Left lobe of liver (tissue), 2 donors: ENCODE measurements at regions not wholly inside any gene's neighbourhood (a gene's known extent, or its start where the extent isn't known, plus 50 kb on each side); places are given as distances from the start of the nearest gene placed in this dataset.
"Not testable (repeated sequence)": the region's sequence is repeated elsewhere in the genome, so short reads cannot be mapped to it uniquely, and the experiment has no call there.

Experiments used
- ATAC-seq: fragments of 200-7000 bp; cut with Tn5 transposase; one replicate; pipeline ENCODE4 v1.9.1; 2020; ENCODE audit warnings: mild to moderate bottlenecking, moderate library complexity
- DNase-seq: peaks from one replicate; pipeline ENCODE4 v3.0.0-alpha.2; 2020; ENCODE audit warnings: low spot score
- donor health status: DM: no; HTN: no; CAD: no; lungs with moderate emphysema.
- donor health status: DM: no; HTN: yes; CAD: no.

DNA sequence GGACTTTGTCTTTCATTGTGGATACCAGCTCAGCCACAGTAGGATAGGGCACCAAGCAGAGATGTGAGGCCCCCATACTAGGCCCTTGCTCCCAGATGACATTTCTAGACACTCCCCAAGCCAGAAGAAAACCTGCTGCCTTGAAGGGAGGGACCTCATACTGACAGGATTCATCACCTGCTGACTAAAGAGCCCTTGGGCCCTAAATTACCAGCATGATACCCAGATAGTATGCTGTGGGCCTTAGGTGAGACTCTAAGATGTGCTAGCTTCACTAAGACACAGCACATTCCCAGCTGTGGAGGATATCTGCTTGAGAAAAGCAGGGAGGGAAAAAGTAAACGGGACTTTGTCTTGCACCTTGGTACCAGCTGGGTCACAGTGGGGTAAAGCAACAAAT lies 324.0 kb downstream of the TBL1XR1 start:
- no peak for ATAC-seq
- DNase-seq = no peak

DNA sequence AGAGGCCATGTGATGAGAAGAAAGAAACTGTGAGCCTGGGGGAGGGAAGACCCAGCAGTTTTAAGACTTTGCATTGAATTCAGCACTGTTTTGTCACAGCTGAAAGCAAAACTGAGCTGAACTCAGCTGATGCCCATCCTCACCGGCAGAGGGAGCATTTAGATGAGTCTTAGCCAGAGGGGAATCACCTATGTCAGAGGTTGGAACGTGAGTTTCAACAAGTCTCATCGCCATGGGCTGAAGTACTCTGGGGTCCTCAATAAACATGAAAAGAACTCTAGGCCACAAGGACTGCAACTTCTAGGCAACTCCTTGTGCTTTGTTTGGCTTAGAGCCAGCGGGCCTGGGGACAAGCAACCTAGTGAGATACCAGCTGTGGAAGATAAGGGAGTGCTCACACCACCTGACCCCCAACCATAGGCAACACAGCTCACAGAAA lies 324.5 kb downstream of the TBL1XR1 start:
- peak; percentile 63 for DNase-seq

GRCh38 chr3:176870451-176870850 lies 326.8 kb downstream of the TBL1XR1 start:
- DNase-seq (no peak), ATAC-seq (no peak)

More for the DNA sequence above, 324.5 kb downstream of the TBL1XR1 start:
- peak; percentile 98 for ATAC-seq

- no peak for DNase-seq
- no peak for ATAC-seq
These were observed 329.3 kb downstream of the TBL1XR1 start for GRCh38 chr3:176867681-176868663.

GRCh38 chr3:176861137-176861536 lies 336.1 kb downstream of the TBL1XR1 start:
- ATAC-seq (no peak), DNase-seq (no peak)

DNA sequence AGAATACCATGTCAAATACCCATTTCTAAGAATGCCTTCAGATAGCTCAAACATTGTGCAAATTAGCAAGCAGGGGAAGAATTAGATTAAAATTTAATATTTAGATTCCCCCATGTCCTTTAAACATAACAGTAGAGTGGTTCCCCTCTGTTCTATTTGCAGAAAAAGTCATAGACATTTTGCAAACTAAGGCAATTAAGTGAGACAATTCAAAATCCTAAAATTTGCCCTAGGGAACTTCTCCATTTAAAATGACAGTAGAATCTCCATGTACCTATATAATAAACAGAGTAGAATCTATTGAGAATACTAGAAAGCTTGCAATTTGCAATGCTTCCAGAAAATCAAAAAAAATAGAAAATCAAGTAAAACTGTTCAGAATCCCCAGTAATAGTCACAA lies 340.6 kb downstream of the TBL1XR1 start:
- no peak for ATAC-seq

DNA sequence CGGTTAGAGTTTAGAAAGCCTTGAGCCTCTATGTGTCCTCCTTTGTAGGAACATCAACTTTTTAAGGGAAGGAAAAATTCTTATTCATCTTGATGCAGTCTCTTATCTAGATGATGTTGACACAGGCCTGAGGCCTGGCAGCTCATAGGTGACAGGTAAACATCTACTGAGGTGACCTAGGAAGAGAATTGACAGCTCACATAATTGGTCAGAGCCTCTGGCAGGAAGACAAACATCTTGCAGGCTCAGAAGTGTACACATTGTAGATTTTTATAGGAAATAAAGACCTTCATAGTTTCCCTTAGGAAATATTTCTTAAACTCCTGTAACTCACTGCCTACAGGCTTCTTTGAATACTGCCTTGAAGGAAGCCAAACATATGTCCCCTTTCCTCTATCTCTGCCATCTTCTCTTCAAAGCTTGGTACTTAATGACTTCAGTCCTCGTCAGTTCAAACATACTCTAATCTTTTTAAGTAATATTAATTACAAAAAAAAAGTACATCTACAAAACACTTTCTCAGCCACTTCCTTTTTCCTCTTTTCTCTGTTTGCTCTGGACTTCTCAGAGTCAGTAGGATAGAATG lies 341.3 kb downstream of the TBL1XR1 start:
- no peak for ATAC-seq
- no peak for DNase-seq

More for the DNA sequence above, 340.6 kb downstream of the TBL1XR1 start:
- DNase-seq = no peak

- DNase-seq (no peak), ATAC-seq (no peak)
These were observed 342.1 kb downstream of the TBL1XR1 start for GRCh38 chr3:176855213-176855612.

GRCh38 chr3:176850498-176850897 lies 346.8 kb downstream of the TBL1XR1 start:
- no peak for ATAC-seq
- no peak for DNase-seq

DNA sequence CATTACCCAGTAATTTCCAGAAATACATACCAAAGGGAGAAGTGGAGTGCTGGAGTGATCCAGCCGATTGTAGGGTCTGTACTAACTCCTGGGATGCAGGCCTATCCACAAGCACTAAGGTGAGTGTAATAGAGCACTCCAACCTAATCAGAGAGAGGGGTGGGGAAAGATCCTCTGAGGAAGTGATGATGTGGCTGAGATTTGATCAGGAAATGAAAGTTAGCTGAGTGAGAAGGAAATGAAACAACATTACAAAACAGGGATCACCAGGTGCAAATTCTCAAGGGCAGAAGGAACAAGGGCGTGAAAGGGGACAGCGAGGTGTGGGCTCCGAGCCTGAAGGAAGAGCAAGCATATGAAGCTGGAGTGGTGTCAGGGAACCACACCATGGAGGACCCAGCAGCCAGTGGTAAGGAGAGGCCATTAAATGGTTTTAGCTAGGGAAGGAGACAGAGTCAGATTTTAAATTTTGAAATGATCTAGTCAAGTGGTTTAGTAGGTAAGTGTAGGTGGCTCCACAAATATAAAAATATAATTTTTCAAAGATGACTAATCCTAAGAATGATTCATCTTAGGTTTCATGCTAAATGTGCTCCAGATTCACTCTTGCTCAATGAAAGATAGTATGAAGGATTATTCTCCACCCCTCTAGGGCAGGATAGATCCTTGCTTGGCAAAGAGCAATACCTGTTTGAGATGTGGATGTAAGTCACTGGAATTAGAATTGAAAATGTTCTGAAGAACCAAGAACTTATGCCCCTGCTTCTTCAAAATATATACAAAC lies 348.7 kb downstream of the TBL1XR1 start:
- no peak for ATAC-seq
- no peak for DNase-seq

- ATAC-seq = no peak
- DNase-seq = no peak
These were observed 354.4 kb downstream of the TBL1XR1 start for GRCh38 chr3:176842914-176843313.

DNA sequence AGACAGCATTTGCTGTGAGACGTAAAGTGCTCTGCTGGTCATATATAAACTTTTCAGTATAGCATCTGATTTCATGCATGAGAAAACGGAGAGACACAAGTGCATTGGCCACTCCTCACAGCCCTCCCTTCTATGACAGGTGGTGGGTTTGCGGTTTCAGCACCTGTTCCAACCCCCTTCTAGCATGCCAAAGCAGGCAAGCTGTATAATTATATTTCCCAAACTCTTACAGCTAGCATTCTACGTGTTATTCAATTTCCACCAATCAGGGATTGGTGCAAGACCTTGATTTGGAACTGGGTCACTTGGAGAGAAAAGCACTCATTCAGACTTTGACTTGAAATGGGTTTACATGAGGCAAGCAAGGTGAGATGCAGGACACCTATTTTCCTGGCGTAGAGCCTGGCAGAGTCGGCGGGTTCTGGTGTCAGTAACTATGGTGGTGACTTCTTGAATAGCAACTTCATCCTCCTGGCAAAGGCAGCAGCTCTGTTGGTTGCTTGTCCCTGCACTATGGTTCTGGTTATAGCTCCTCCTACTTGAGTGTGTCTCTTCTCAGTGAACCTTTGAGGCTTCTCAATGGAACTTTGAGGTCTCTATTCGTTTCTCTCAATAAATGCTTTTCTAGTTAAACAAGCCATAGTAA lies 356.5 kb downstream of the TBL1XR1 start:
- ATAC-seq (no peak), DNase-seq (no peak)

GRCh38 chr3:176839901-176840300 lies 357.4 kb downstream of the TBL1XR1 start:
- DNase-seq (no peak), ATAC-seq (no peak)

GRCh38 chr3:176839466-176839865 lies 357.8 kb downstream of the TBL1XR1 start:
- ATAC-seq (no peak), DNase-seq (no peak)

GRCh38 chr3:176827244-176827643 lies 370.0 kb downstream of the TBL1XR1 start:
- not testable (repeated sequence) for ATAC-seq, DNase-seq

GRCh38 chr3:176824811-176825210 lies 372.5 kb downstream of the TBL1XR1 start:
- ATAC-seq (no peak), DNase-seq (no peak)

GRCh38 chr3:176820764-176821163 lies 376.5 kb downstream of the TBL1XR1 start:
- DNase-seq = no peak
- ATAC-seq = no peak

DNA sequence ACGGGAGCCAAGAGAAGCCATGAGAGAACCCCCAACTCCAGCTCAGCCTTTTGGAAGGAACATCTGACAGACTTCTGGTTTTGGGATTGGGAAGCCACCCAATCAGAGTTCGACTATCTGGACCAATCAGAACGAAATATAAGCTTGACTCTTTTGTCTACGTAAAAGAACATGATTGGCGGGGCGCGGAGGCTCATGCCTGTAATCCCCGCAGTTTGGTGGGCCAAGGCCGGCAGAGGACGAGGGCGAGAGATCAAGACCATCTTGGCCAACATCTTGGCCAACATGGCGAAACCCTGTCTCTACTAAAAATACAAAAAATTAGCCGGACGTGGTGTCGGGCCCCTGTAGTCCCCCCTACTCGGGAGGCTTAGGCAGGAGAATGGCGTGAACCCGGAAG lies 380.3 kb downstream of the TBL1XR1 start:
- ATAC-seq = no peak
- no peak for DNase-seq

DNA sequence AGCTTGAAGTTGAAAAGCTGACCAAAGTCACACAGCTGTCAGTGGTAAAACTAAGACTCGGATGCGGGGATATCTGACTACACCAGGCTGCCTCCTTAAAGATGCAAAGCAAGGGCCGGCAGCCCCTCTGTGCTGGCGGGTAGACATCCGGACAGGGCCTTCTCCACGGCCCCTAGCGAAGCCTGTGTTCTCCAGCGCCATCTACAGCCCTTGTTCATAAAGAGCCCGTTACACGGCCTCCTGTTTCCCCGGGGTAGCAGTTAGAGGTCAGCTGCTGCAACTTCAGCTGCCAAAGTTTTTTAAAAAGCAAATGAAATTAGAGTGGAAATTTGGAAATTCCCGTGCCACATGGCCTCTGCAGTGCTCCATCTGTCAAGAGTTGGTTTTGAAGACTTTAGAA lies 383.0 kb downstream of the TBL1XR1 start:
- peak; percentile 88 for ATAC-seq
- peak; percentile 46 for DNase-seq

GRCh38 chr3:176807938-176808337 lies 389.3 kb downstream of the TBL1XR1 start:
- no peak for ATAC-seq
- no peak for DNase-seq

DNA sequence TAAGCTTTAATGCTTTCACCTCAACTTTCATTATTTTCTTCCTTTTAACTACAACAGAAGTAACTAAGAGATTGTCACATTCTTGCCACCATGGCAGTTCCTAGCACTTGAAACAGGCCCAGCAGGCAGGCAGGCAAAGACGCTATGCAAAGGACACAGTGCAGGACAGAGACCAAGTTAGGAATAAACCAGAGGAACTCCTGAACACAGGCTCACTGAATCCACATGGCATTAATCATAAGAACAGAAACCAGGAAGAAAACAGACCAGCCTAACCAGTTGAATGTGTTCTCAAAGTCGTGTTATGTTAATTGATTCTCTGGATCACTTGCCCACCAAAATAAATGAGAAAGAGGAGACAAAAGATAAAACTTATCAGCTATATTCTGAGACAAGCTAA lies 397.6 kb downstream of the TBL1XR1 start:
- ATAC-seq (no peak), DNase-seq (no peak)
